OCI-LY1 (cell line): ENCODE measurements at regions not wholly inside any gene's neighbourhood (a gene's known extent, or its start where the extent isn't known, plus 50 kb on each side); places are given as distances from the start of the nearest gene placed in this dataset.

Source experiments
- CTCF ChIP-seq: fragments of 200-600 bp; sonication (generic), shearing (Covaris generic); IDR thresholded peaks from 2 replicates; pipeline ENCODE4 v1.5.1; 2017; ENCODE audit warnings: mild to moderate bottlenecking, antibody characterized with exemption, low read length, moderate library complexity, mixed read lengths
- EZH2 ChIP-seq: fragments of 200-600 bp; sonication (generic), shearing (Covaris generic); IDR thresholded peaks from 2 replicates; pipeline ENCODE4 v1.8.0; 2017; ENCODE audit warnings: borderline replicate concordance, mixed run types, mild to moderate bottlenecking, antibody characterized with exemption, low read length, moderate library complexity, mixed read lengths

- no peak for TF ChIP-seq CTCF
- TF ChIP-seq EZH2, result no peak
Observed at GRCh38 chr7:20998309-20998708, 211.6 kb upstream of the SP8 start.
